Bronchial epithelial cell (primary cell): ENCODE measurements at regions not wholly inside any gene's neighbourhood (a gene's known extent, or its start where the extent isn't known, plus 50 kb on each side); places are given as distances from the start of the nearest gene placed in this dataset.
A peak's percentile ranks its signal among the peaks of the same experiment; 100 is the strongest.

Experiments
- DNase-seq: peaks from one replicate; pipeline ENCODE4 v3.0.0-alpha.2; 2010; ENCODE audit warnings: low read depth
- FAIRE-seq: peaks from 2 replicates; lab custom pipeline; 2011; peaks lifted over from hg19 to GRCh38; lab: Jason Lieb, UNC
- H3K27me3 ChIP-seq: 2 replicates; pipeline ENCODE4 v1.5.1; 2011; ENCODE audit warnings: low read length; ENCODE audit not compliant: control insufficient read depth, insufficient read depth
- H3K36me3 ChIP-seq: 2 replicates; pipeline ENCODE4 v1.5.1; 2011; ENCODE audit warnings: low read length; ENCODE audit not compliant: control insufficient read depth, insufficient read depth
- H3K4me3 ChIP-seq: 2 replicates; pipeline ENCODE4 v1.5.1; 2011; ENCODE audit warnings: mild to moderate bottlenecking, low read depth, low read length, control low read depth
- TF ChIP-seq, protein P1 (sequence below): IDR thresholded peaks from 2 replicates; pipeline ENCODE4 v1.5.1; 2011; ENCODE audit warnings: mild to moderate bottlenecking, moderate library complexity, low read length, control low read depth, inconsistent platforms; ENCODE audit not compliant: insufficient read depth, severe bottlenecking

- H3K4me3 ChIP-seq = no peak overlapping the region
- H3K27me3 ChIP-seq = no peaks in the 10 kb centered on the region
- DNase-seq (peak; percentile 8), FAIRE-seq (no peak)
- no peaks in the 10 kb centered on the region for H3K36me3 ChIP-seq
- TF ChIP-seq, protein P1, sequence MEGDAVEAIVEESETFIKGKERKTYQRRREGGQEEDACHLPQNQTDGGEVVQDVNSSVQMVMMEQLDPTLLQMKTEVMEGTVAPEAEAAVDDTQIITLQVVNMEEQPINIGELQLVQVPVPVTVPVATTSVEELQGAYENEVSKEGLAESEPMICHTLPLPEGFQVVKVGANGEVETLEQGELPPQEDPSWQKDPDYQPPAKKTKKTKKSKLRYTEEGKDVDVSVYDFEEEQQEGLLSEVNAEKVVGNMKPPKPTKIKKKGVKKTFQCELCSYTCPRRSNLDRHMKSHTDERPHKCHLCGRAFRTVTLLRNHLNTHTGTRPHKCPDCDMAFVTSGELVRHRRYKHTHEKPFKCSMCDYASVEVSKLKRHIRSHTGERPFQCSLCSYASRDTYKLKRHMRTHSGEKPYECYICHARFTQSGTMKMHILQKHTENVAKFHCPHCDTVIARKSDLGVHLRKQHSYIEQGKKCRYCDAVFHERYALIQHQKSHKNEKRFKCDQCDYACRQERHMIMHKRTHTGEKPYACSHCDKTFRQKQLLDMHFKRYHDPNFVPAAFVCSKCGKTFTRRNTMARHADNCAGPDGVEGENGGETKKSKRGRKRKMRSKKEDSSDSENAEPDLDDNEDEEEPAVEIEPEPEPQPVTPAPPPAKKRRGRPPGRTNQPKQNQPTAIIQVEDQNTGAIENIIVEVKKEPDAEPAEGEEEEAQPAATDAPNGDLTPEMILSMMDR = no peak
Measured at GRCh38 chr2:61632276-61633169, 94.4 kb upstream of the XPO1 start.

DNA sequence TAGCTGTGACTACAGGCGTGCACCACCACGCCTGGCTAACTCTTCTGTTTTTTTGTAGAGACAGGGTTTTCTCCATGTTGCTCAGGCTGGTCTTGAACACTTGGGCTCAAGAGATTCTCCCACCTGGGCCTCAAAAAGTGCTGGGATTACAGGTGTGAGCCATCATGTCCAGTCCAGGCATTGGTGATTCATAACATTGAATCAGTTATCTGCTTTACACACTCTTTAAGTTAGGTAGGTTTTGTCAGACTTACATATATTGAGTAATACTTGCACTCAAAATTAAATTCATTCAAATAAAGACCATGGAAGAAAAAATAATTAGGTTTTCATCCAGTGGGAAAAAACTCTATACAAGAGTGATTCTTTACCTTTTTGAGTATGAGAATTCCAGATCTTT is 93.2 kb upstream of the XPO1 start:
- TF ChIP-seq, protein P1 = no peak
- Histone ChIP-seq H3K36me3 (no peaks in the 10 kb centered on the region), H3K27me3 (no peaks in the 10 kb centered on the region), H3K4me3 (no peak overlapping the region)
- DNase-seq (peak; percentile 60), FAIRE-seq (no peak)

DNA sequence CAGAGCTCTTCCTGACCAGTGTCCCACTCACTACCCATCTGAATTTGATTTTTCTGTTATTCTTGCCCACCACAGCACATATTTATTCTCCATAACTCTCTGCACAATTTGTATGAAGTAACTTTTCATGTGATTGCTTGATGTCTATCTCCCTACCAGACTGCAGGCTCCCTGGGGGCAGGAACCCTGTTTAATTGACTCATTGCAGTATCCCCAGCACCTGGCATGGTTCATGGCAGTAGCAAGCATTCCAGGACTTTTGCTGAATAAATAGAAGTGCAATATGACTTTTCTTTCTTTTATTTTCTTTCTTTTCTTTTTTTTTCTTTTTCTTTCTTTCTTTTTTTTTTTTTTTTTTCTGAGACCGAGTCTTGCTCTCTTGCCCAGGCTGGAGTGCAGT is 88.7 kb upstream of the XPO1 start:
- no peaks in the 10 kb centered on the region for H3K27me3 ChIP-seq
- no peak for DNase-seq
- FAIRE-seq = no peak
- TF ChIP-seq, protein P1 = no peak
- no peaks in the 10 kb centered on the region for H3K36me3 ChIP-seq
- H3K4me3 ChIP-seq = no peak overlapping the region

DNA sequence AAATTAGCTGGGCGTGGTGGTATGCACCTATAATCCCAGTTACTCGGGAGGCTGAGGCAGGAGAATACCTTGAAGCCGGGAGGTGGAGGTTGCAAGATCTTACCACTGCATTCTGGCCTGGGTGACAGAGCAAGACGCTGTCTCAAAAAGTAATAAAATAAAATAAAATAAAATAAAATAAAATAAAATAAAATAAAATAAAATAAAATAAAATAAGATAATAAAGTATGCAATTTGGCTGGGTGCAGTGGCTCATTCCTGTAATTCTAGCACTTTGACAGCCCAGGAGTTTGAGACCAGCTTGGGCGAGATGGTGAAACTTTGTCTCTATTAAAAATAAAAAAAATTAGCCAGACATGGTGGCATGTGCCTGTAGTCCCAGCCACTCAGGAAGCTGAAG is 85.6 kb upstream of the XPO1 start:
- Histone ChIP-seq H3K4me3 (no peak overlapping the region), H3K27me3 (no peaks in the 10 kb centered on the region), H3K36me3 (no peaks in the 10 kb centered on the region)
- TF ChIP-seq, protein P1 = no peak
- DNase-seq = no peak
- no peak for FAIRE-seq

- H3K36me3 ChIP-seq = no peaks in the 10 kb centered on the region
Measured at GRCh38 chr2:61620244-61621159, 82.3 kb upstream of the XPO1 start.

More at GRCh38 chr2:61620244-61621159, 82.3 kb upstream of the XPO1 start:
- DNase-seq (peak; percentile 84), FAIRE-seq (no peak)
- H3K27me3 ChIP-seq = no peaks in the 10 kb centered on the region
- no peak overlapping the region for H3K4me3 ChIP-seq
- TF ChIP-seq, protein P1 = no peak
